Tibial artery (tissue), 4 donors: ENCODE measurements at regions not wholly inside any gene's neighbourhood (a gene's known extent, or its start where the extent isn't known, plus 50 kb on each side); places are given as distances from the start of the nearest gene placed in this dataset.

ENCODE experiments used
- DNase-seq, 2 donors: peaks; one replicate each; pipeline ENCODE4 v3.0.0-alpha.2; 2019
- H3K27ac ChIP-seq, 2 donors: fragments of 200-600 bp; sonication (generic) in 1 of 2; 1 replicate in 1 of 2; 2 replicates in 1 of 2; pipeline ENCODE4 v1.5.1; 2018 to 2019; ENCODE audit warnings: mild to moderate bottlenecking in 1 of 2
- H3K27me3 ChIP-seq, 2 donors: fragments of 200-600 bp; sonication (generic) in 1 of 2; one replicate each; pipeline versions ENCODE4 v1.5.1 to v1.6.0; 2016 to 2019
- H3K36me3 ChIP-seq, 3 donors: fragments of 200-600 bp; sonication (generic) in 2 of 3; one replicate each; pipeline ENCODE4 v1.5.1; 2016 to 2019; ENCODE audit warnings: mild to moderate bottlenecking in 2 of 3
- H3K4me1 ChIP-seq, 4 donors: fragments of 200-600 bp; sonication (generic) in 2 of 4; 1 replicate in 3 of 4; 2 replicates in 1 of 4; pipeline ENCODE4 v1.5.1; 2016 to 2019
- H3K4me3 ChIP-seq, 2 donors: fragments of 200-600 bp; sonication (generic) in 1 of 2; 1 replicate in 1 of 2; 2 replicates in 1 of 2; pipeline ENCODE4 v1.5.1; 2018 to 2019; ENCODE audit warnings: mild to moderate bottlenecking in 2 of 2
- H3K9me3 ChIP-seq, 3 donors: fragments of 200-600 bp; sonication (generic) in 1 of 3; one replicate each; pipeline ENCODE4 v1.5.1; 2016 to 2019
- CTCF ChIP-seq, 2 experiments: fragments of 200-600 bp in 1 of 2; fragments of 450-650 bp in 1 of 2; IDR thresholded peaks; one replicate each; pipeline ENCODE4 v1.5.1; 2017 to 2019; ENCODE audit warnings: antibody characterized with exemption in 2 of 2, mild to moderate bottlenecking in 1 of 2, moderate library complexity in 1 of 2
- intact Hi-C: fragments of 100-400 bp; cut with DNase I; formaldehyde crosslinking; loops from one replicate; pipeline ENCODE4 v1.15.0; 2023; ENCODE audit warnings: low total_unique reads

DNA sequence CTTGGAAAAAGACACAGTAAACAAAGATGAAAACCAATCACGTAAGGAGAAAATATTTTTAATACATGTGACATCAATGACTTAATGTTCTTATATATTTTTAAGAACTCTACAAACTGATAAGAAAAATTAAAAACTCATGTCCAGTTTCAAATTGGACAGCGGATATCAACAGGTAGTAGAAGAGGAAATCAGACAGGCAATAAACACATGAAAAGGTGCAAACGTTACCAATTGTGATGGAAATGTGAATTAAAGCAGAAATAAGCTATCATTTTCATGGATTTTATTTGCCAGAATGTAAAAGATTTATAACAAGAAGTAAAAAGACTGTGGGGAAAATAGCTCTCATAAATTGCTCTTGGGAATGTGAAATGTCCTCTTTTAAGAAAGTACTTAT is 382.3 kb downstream of the DLEU7 start:
- DNase-seq: no peak
- intact Hi-C loops: no loop called here
- Histone ChIP-seq H3K27me3 (no peaks in the 10 kb centered on the region), H3K4me3 (no peak overlapping the region), H3K36me3 (no peaks in the 10 kb centered on the region), H3K4me1 (peaks cover 0 to 4% (median 2%) of the 10 kb centered on the region in 4 donors), H3K9me3 (no peaks in the 10 kb centered on the region), H3K27ac (no peak overlapping the region)
- TF ChIP-seq CTCF (IDR thresholded peaks at IDR 0.05): no peak

GRCh38 chr13:50463719-50464118 is 379.8 kb downstream of the DLEU7 start:
- intact Hi-C loops: no loop called here

GRCh38 chr13:50464349-50465251 is 378.9 kb downstream of the DLEU7 start:
- intact Hi-C loops: no loop called here
- no peak overlapping the region for H3K4me3 ChIP-seq
- no peaks in the 10 kb centered on the region for H3K27me3 ChIP-seq
- DNase-seq: no peak
- H3K27ac ChIP-seq: no peak overlapping the region
- TF ChIP-seq CTCF (IDR thresholded peaks at IDR 0.05): no peak
- H3K9me3 ChIP-seq: no peaks in the 10 kb centered on the region
- H3K4me1 ChIP-seq: no peaks in the 10 kb centered on the region
- no peaks in the 10 kb centered on the region for H3K36me3 ChIP-seq

More at GRCh38 chr13:50463719-50464118, 379.8 kb downstream of the DLEU7 start:
- TF ChIP-seq CTCF (IDR thresholded peaks at IDR 0.05): no peak
- DNase-seq: no peak
- Histone ChIP-seq H3K27ac (no peak overlapping the region), H3K27me3 (no peaks in the 10 kb centered on the region), H3K4me3 (no peak overlapping the region), H3K4me1 (no peaks in the 10 kb centered on the region), H3K36me3 (no peaks in the 10 kb centered on the region), H3K9me3 (no peaks in the 10 kb centered on the region)

DNA sequence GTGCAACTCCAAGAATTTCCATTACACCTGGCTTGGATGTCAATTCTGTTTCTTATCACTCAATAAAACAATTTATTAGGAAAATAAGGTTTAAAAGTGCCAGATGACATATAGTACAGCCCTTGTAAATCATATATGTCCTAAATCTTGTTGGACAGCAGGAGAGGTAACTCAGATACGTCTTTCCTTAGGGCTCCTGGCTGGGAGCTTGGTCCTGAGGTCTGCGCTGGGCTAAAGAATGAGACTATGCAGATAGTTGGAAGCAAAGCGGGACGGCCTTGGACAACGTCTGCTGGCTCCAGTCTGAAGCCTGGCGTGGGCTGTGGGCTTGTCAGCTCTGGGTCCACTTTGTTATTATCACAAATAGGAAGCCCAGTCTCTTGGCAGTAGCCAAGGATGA is 377.0 kb downstream of the DLEU7 start:
- Histone ChIP-seq H3K27ac (no peak overlapping the region), H3K9me3 (no peaks in the 10 kb centered on the region), H3K4me1 (no peaks in the 10 kb centered on the region), H3K4me3 (no peak overlapping the region), H3K27me3 (no peaks in the 10 kb centered on the region), H3K36me3 (no peaks in the 10 kb centered on the region)
- intact Hi-C loops: no loop called here
- no peak for DNase-seq
- no peak for TF ChIP-seq CTCF (IDR thresholded peaks at IDR 0.05)

DNA sequence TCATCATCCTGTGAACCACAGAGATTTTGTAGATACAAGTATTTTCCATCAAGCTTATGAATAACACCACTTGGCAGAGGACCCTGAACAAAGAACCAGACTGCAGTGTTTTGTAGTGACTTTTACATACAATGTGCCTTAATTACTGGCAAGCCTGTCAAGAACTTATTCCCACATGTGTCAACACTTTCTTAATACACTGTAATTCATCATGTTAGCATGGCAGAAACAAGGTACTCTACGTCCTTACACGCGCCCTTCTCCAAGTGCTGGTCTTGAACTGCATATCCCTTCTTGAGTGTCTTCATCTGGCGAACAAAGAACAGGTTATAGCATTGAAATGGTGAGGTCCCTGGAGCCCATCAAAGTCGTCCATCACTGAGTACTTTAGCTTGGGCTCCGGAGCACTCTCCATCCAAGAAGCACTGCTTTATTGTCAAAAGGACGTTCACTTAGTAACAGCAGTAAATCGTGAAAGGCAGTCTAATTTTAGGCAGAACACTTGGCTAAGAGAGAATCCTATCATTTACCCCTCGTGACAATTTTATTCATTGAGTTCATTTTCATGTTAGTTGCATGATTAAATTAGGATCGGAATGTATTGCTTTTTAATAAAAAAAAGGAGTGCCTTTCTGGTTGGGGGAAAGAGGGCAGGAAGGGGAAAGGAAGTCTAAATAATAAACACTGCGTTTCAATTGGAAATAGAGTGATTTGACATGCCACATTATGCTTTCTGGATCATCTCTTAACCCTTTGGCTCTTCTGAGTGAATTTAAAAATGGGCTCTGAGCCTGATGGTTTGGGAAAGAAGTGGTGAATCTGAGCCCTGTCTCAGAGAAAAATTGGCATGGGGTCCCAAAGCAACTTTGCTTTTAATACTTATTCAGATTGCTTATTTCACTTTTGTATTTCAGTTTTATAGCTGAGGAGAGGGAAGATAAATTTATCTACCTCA is 376.1 kb downstream of the DLEU7 start:
- no peak for DNase-seq
- H3K36me3 ChIP-seq: no peaks in the 10 kb centered on the region
- no peaks in the 10 kb centered on the region for H3K4me1 ChIP-seq
- TF ChIP-seq CTCF (IDR thresholded peaks at IDR 0.05): no peak
- no peaks in the 10 kb centered on the region for H3K9me3 ChIP-seq
- intact Hi-C loops: no loop called here
- H3K27ac ChIP-seq: no peak overlapping the region
- H3K4me3 ChIP-seq: no peak overlapping the region
- no peaks in the 10 kb centered on the region for H3K27me3 ChIP-seq
